Omental fat pad (tissue), 3 donors: ENCODE measurements at regions not wholly inside any gene's neighbourhood (a gene's known extent, or its start where the extent isn't known, plus 50 kb on each side); places are given as distances from the start of the nearest gene placed in this dataset.

ENCODE experiments used
- ATAC-seq: fragments of 150-250 bp; one replicate; pipeline ENCODE4 v1.9.1; 2016; ENCODE audit warnings: mild to moderate bottlenecking, moderate library complexity; ENCODE audit not compliant: low FRiP score
- DNase-seq: peaks from one replicate; pipeline ENCODE4 v3.0.0-alpha.2; 2019; ENCODE audit warnings: low spot score
- CTCF ChIP-seq, 3 donors: fragments of 450-650 bp; IDR thresholded peaks; one replicate each; pipeline ENCODE4 v1.5.1; 2016 to 2017; ENCODE audit warnings: antibody characterized with exemption in 3 of 3, mild to moderate bottlenecking in 3 of 3, moderate library complexity in 2 of 3

DNA sequence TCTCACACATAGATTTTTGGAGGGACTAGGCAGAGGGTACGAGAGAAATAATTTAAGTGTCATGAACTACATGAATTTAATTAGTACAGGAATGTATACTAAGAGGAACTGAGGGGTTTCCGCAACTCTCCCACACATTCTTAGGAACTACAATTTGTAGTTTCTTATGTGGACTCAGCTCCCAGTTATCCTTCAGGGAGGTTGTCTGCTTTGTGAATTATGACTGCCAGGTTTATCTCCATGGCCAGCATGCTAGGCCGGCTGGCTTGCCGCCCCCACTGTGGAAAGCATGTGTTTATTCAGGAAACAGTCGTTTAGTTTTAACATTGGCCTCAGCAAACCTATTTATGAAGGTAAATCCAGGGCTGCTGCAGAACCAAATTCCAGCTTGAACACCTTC is 415.0 kb downstream of the KCTD16 start:
- DNase-seq (no peak), ATAC-seq (no peak)
- TF ChIP-seq CTCF (IDR thresholded peaks at IDR 0.05) = no peak

GRCh38 chr5:144583541-144584449 is 413.1 kb downstream of the KCTD16 start:
- ATAC-seq = no peak
- no peak for TF ChIP-seq CTCF (IDR thresholded peaks at IDR 0.05)
- no peak for DNase-seq

- no peak for TF ChIP-seq CTCF (IDR thresholded peaks at IDR 0.05)
- DNase-seq (no peak), ATAC-seq (no peak)
Observed at GRCh38 chr5:144582066-144582465, 411.4 kb downstream of the KCTD16 start.

DNA sequence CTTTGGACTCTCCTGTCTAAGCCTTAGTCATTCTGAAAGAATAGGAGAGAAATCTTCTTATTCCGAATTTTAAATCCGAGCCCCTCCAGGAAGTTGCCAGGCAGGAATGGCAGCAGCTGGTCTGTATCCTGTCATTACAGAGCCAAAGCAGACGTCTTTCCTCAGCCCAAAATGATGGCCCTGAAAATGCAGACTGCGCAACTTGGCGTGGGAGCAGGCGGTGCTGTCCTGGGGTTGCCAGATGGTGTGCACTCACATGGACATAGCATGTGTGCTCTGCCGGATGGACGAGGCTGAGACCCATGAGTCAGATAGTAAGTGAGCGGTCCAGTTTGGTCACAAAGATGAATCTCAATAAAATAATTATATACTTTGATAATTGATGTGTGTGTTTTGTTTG is 410.4 kb downstream of the KCTD16 start:
- TF ChIP-seq CTCF (IDR thresholded peaks at IDR 0.05) = no peak
- DNase-seq (no peak), ATAC-seq (no peak)

DNA sequence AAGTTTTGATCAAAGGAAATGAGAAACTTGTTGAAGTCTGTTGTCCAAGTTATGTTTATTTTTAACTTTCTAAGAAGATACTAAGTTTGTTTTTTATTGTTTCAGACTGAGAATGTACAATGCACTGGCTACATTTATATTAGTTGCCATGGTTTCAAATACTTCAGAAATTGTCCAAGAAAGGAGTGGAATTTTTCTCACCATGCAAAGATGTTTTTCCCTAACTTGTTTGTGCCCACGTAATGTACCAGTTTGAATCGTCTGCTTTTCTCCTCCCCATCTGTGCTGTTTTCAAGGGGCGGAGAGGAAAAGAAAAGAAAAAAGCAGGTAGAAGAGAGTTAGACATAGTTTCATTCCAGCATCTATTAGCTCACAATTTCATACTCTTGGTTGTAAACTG is 407.0 kb downstream of the KCTD16 start:
- ATAC-seq = no peak
- no peak for DNase-seq
- TF ChIP-seq CTCF (IDR thresholded peaks at IDR 0.05) = no peak

DNA sequence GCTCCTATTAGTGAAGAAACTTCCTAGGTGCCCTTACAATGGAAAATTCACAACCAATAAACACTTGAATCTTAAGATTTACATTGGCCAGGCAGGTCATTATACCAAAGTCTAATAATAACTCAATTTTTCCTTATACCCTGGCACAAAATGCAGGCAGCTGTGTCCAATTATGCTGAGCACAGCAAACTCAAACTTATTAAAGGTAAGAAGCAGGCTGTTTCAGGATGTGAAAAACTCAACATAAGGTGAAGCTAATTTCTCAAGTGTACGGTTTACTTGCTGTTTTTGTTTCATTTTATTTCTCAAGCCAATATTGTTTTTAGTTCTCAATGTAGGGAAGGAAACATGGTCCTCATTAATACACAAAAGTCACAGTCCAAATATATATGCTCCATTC is 405.1 kb downstream of the KCTD16 start:
- no peak for ATAC-seq
- no peak for DNase-seq
- no peak for TF ChIP-seq CTCF (IDR thresholded peaks at IDR 0.05)

GRCh38 chr5:144567421-144567780 is 396.7 kb downstream of the KCTD16 start:
- no peak for DNase-seq
- ATAC-seq = no peak
- no peak for TF ChIP-seq CTCF (IDR thresholded peaks at IDR 0.05)
